SK-N-SH (cell line): ENCODE measurements at regions not wholly inside any gene's neighbourhood (a gene's known extent, or its start where the extent isn't known, plus 50 kb on each side); places are given as distances from the start of the nearest gene placed in this dataset.

Source experiments
- CHD2 ChIP-seq: fragments of 150-350 bp; IDR thresholded peaks from 2 replicates; pipeline ENCODE4 v1.6.1; 2018; ENCODE audit warnings: low read length; ENCODE audit not compliant: partially characterized antibody
- EZH2phosphoT487 ChIP-seq: fragments of 200-600 bp; sonication (generic); IDR thresholded peaks from 2 replicates; pipeline ENCODE4 v1.6.1; 2017; ENCODE audit warnings: low read depth, mixed run types, mild to moderate bottlenecking, antibody characterized with exemption, moderate library complexity, borderline replicate concordance
- FOXM1 ChIP-seq: IDR thresholded peaks from 2 replicates; pipeline ENCODE4 v1.4.0; 2012; ENCODE audit warnings: low read depth, mild to moderate bottlenecking
- JUND ChIP-seq: IDR thresholded peaks from 2 replicates; pipeline ENCODE4 v1.4.0; 2012
- NFIC ChIP-seq: IDR thresholded peaks from 2 replicates; pipeline ENCODE4 v1.4.0; 2012; ENCODE audit warnings: borderline replicate concordance
- NRF1 ChIP-seq: IDR thresholded peaks from 2 replicates; pipeline ENCODE4 v1.6.1; 2012; ENCODE audit warnings: low read depth, mild to moderate bottlenecking, low read length
- POLR2AphosphoS5 ChIP-seq: IDR thresholded peaks from 2 replicates; pipeline ENCODE4 v1.6.1; 2012; ENCODE audit warnings: low read depth, low read length
- SMC3 ChIP-seq: IDR thresholded peaks from 2 replicates; pipeline ENCODE4 v1.6.1; 2012; ENCODE audit warnings: low read depth, low read length, improper control_type of control experiment
- TCF12 ChIP-seq: IDR thresholded peaks from 2 replicates; pipeline ENCODE4 v1.4.0; 2012
- TF ChIP-seq, protein P1 (sequence below): fragments of 200-600 bp; sonication (generic); IDR thresholded peaks from 2 replicates; pipeline ENCODE4 v1.6.1; 2017; ENCODE audit warnings: antibody characterized with exemption, mild to moderate bottlenecking, moderate library complexity
- TF ChIP-seq, protein P2 (sequence below): IDR thresholded peaks from 2 replicates; pipeline ENCODE4 v1.6.1; 2012; ENCODE audit warnings: mild to moderate bottlenecking, low read depth, low read length, moderate library complexity

DNA sequence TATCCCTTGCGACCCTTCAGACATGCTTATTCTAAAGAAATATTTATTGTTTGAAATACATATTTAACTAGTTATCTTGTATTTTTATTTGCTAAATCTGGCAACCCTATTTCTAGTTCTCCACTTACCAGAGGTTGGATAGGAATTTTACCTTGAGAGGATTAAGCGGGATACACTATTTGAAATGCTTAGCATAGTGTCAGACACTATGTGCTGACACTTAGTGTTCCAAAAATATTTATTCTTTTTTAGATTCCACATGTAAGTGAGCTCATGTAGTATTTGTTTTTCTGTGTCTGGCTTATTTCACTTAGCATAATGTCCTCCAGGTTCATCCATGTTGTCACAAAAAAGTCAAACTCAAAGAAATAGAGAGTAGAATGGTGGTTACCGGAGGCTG lies 78.7 kb downstream of the NTMT2 start:
- TF ChIP-seq POLR2AphosphoS5, result no peak
- TF ChIP-seq, protein P1, sequence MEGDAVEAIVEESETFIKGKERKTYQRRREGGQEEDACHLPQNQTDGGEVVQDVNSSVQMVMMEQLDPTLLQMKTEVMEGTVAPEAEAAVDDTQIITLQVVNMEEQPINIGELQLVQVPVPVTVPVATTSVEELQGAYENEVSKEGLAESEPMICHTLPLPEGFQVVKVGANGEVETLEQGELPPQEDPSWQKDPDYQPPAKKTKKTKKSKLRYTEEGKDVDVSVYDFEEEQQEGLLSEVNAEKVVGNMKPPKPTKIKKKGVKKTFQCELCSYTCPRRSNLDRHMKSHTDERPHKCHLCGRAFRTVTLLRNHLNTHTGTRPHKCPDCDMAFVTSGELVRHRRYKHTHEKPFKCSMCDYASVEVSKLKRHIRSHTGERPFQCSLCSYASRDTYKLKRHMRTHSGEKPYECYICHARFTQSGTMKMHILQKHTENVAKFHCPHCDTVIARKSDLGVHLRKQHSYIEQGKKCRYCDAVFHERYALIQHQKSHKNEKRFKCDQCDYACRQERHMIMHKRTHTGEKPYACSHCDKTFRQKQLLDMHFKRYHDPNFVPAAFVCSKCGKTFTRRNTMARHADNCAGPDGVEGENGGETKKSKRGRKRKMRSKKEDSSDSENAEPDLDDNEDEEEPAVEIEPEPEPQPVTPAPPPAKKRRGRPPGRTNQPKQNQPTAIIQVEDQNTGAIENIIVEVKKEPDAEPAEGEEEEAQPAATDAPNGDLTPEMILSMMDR, result no peak
- no peak for TF ChIP-seq NRF1
- TF ChIP-seq EZH2phosphoT487, result no peak
- TF ChIP-seq NFIC, result no peak
- TF ChIP-seq JUND, result no peak
- no peak for TF ChIP-seq FOXM1
- no peak for TF ChIP-seq CHD2
- TF ChIP-seq TCF12, result no peak
- TF ChIP-seq SMC3, result no peak
- TF ChIP-seq, protein P2, sequence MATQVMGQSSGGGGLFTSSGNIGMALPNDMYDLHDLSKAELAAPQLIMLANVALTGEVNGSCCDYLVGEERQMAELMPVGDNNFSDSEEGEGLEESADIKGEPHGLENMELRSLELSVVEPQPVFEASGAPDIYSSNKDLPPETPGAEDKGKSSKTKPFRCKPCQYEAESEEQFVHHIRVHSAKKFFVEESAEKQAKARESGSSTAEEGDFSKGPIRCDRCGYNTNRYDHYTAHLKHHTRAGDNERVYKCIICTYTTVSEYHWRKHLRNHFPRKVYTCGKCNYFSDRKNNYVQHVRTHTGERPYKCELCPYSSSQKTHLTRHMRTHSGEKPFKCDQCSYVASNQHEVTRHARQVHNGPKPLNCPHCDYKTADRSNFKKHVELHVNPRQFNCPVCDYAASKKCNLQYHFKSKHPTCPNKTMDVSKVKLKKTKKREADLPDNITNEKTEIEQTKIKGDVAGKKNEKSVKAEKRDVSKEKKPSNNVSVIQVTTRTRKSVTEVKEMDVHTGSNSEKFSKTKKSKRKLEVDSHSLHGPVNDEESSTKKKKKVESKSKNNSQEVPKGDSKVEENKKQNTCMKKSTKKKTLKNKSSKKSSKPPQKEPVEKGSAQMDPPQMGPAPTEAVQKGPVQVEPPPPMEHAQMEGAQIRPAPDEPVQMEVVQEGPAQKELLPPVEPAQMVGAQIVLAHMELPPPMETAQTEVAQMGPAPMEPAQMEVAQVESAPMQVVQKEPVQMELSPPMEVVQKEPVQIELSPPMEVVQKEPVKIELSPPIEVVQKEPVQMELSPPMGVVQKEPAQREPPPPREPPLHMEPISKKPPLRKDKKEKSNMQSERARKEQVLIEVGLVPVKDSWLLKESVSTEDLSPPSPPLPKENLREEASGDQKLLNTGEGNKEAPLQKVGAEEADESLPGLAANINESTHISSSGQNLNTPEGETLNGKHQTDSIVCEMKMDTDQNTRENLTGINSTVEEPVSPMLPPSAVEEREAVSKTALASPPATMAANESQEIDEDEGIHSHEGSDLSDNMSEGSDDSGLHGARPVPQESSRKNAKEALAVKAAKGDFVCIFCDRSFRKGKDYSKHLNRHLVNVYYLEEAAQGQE, result no peak
